IMR-90 (cell line): ENCODE measurements at regions not wholly inside any gene's neighbourhood (a gene's known extent, or its start where the extent isn't known, plus 50 kb on each side); places are given as distances from the start of the nearest gene placed in this dataset.

ENCODE experiments used
- ATAC-seq: fragments of 200-7000 bp; cut with Tn5 transposase; 2 replicates; pipeline ENCODE4 v1.9.1; 2020; ENCODE audit warnings: low read depth, mild to moderate bottlenecking, moderate library complexity
- BruUV-seq: library from RNA; stranded (reverse); fragments of 400-500 nt; replicated peaks from 2 replicates; lab custom pipeline; 2021; lab: Mats Ljungman, UMichigan
- CTCF ChIA-PET: fragments of 300-600 bp; formaldehyde crosslinking; extraction: SDS; loops from one replicate; lab custom pipeline; 2021; ENCODE audit warnings: antibody characterized with exemption; lab: Yijun Ruan, JAX
- POLR2A ChIA-PET: fragments of 300-600 bp; sonication (Branson Sonifier 250); formaldehyde crosslinking; loops from one replicate; lab custom pipeline; 2022; ENCODE audit warnings: antibody characterized with exemption; ENCODE audit not compliant: unreplicated experiment; lab: Charles Lee
- DNase-seq: peaks from one replicate; pipeline ENCODE4 v3.0.0; 2013
- H2AFZ ChIP-seq: replicated peaks from 2 replicates; pipeline ENCODE3; 2013; ENCODE audit warnings: low read length, mild to moderate bottlenecking; ENCODE audit not compliant: poor library complexity
- H2AK5ac ChIP-seq: 2 replicates; pipeline ENCODE4 v1.6.1; 2013; ENCODE audit warnings: low read depth, low read length, inconsistent platforms
- H2AK9ac ChIP-seq: replicated peaks from 2 replicates; pipeline ENCODE3; 2013; ENCODE audit warnings: mild to moderate bottlenecking, low read depth, low read length, moderate library complexity; ENCODE audit not compliant: poor library complexity
- H2BK120ac ChIP-seq: 2 replicates; pipeline ENCODE4 v1.6.1; 2013; ENCODE audit warnings: low read depth, low read length, inconsistent platforms
- H2BK15ac ChIP-seq: 3 replicates; pipeline ENCODE4 v1.6.1; 2013; ENCODE audit warnings: low read depth, low read length, inconsistent platforms
- H2BK20ac ChIP-seq: 2 replicates; pipeline ENCODE4 v1.6.1; 2013; ENCODE audit warnings: low read depth, mild to moderate bottlenecking, inconsistent platforms, low read length, moderate library complexity
- H2BK5ac ChIP-seq: 2 replicates; pipeline ENCODE4 v1.6.1; 2013; ENCODE audit warnings: mild to moderate bottlenecking, low read depth, low read length, inconsistent platforms; ENCODE audit not compliant: poor library complexity, severe bottlenecking
- H3K14ac ChIP-seq: replicated peaks from 2 replicates; pipeline ENCODE4 v1.6.1; 2013; ENCODE audit warnings: low read depth, low read length, inconsistent platforms
- H3K18ac ChIP-seq: 2 replicates; pipeline ENCODE4 v1.6.1; 2013; ENCODE audit warnings: low read depth, low read length, control low read depth
- H3K23ac ChIP-seq: 2 replicates; pipeline ENCODE4 v1.6.1; 2013; ENCODE audit warnings: low read depth, low read length, inconsistent platforms
- H3K27ac ChIP-seq: 2 replicates; pipeline ENCODE4 v1.5.1; 2013; ENCODE audit warnings: mild to moderate bottlenecking, control low read depth, low read length; ENCODE audit not compliant: insufficient read depth
- H3K27me3 ChIP-seq: 2 replicates; pipeline ENCODE4 v1.6.1; 2013; ENCODE audit warnings: low read length; ENCODE audit not compliant: control insufficient read depth, insufficient read depth
- H3K36me3 ChIP-seq: 2 replicates; pipeline ENCODE4 v1.6.1; 2013; ENCODE audit warnings: low read length, mixed read lengths; ENCODE audit not compliant: control insufficient read depth, insufficient read depth
- H3K4ac ChIP-seq: 2 replicates; pipeline ENCODE4 v1.6.1; 2013; ENCODE audit warnings: low read depth, low read length, inconsistent platforms
- H3K4me1 ChIP-seq: 2 replicates; pipeline ENCODE4 v1.6.1; 2013; ENCODE audit warnings: low read length, mixed read lengths; ENCODE audit not compliant: control insufficient read depth, insufficient read depth
- H3K4me2 ChIP-seq: 2 replicates; pipeline ENCODE4 v1.6.1; 2013; ENCODE audit warnings: low read depth, mild to moderate bottlenecking, control low read depth, low read length, moderate library complexity
- H3K4me3 ChIP-seq: 2 replicates; pipeline ENCODE4 v1.5.1; 2013; ENCODE audit warnings: low read depth, mild to moderate bottlenecking, control low read depth, low read length, moderate library complexity; ENCODE audit not compliant: insufficient read depth
- H3K56ac ChIP-seq: 2 replicates; pipeline ENCODE4 v1.6.1; 2013; ENCODE audit warnings: low read length, inconsistent platforms; ENCODE audit not compliant: insufficient read depth; ENCODE audit errors: extremely low read depth
- H3K79me1 ChIP-seq, 2 experiments: 2 replicates each; pipeline ENCODE4 v1.6.1; 2013; ENCODE audit warnings: low read length in 2 of 2, inconsistent platforms in 1 of 2, low read depth in 1 of 2
- H3K9ac ChIP-seq: 2 replicates; pipeline ENCODE4 v1.6.1; 2013; ENCODE audit warnings: low read depth, low read length, control low read depth
- H3K9me1 ChIP-seq: 2 replicates; pipeline ENCODE4 v1.6.1; 2013; ENCODE audit warnings: low read length, inconsistent platforms; ENCODE audit not compliant: insufficient read depth
- H3K9me3 ChIP-seq: 2 replicates; pipeline ENCODE4 v1.6.1; 2013; ENCODE audit warnings: low read length; ENCODE audit not compliant: control insufficient read depth, insufficient read depth
- H4K20me1 ChIP-seq: 2 replicates; pipeline ENCODE4 v1.6.1; 2013; ENCODE audit warnings: low read length, inconsistent platforms; ENCODE audit not compliant: insufficient read depth
- H4K5ac ChIP-seq: 2 replicates; pipeline ENCODE4 v1.6.1; 2013; ENCODE audit warnings: mild to moderate bottlenecking, low read depth, low read length, control low read depth
- H4K8ac ChIP-seq, 2 experiments: 2 replicates each; pipeline ENCODE4 v1.6.1; 2013; ENCODE audit warnings: low read depth in 2 of 2, low read length in 2 of 2, control low read depth in 1 of 2, inconsistent platforms in 1 of 2
- H4K91ac ChIP-seq: 2 replicates; pipeline ENCODE4 v1.6.1; 2013; ENCODE audit warnings: low read depth, low read length, inconsistent platforms; ENCODE audit not compliant: insufficient read depth
- BHLHE40 ChIP-seq: fragments of 150-350 bp; IDR thresholded peaks from 2 replicates; pipeline ENCODE4 v1.6.1; 2016; ENCODE audit warnings: mild to moderate bottlenecking, low read depth, low read length
- CEBPB ChIP-seq: IDR thresholded peaks from 2 replicates; pipeline ENCODE4 v1.6.1; 2012; ENCODE audit warnings: low read depth, low read length, improper control_type of control experiment
- CHD1 ChIP-seq: IDR thresholded peaks from 2 replicates; pipeline ENCODE4 v1.6.1; 2012; ENCODE audit warnings: low read depth, low read length, improper control_type of control experiment
- FOS ChIP-seq: fragments of 150-350 bp; IDR thresholded peaks from 2 replicates; pipeline ENCODE4 v1.6.1; 2016; ENCODE audit warnings: low read depth, low read length
- MAFK ChIP-seq: IDR thresholded peaks from 2 replicates; pipeline ENCODE4 v1.6.1; 2012; ENCODE audit warnings: low read depth, low read length, improper control_type of control experiment
- MXI1 ChIP-seq: IDR thresholded peaks from 2 replicates; pipeline ENCODE4 v1.6.1; 2012; ENCODE audit warnings: low read depth, mild to moderate bottlenecking, low read length, moderate library complexity, borderline replicate concordance
- NFE2L2 ChIP-seq: fragments of 150-350 bp; IDR thresholded peaks from 2 replicates; pipeline ENCODE4 v1.6.1; 2016; ENCODE audit warnings: low read depth, mild to moderate bottlenecking, low read length
- POLR2A ChIP-seq: IDR thresholded peaks from 2 replicates; pipeline ENCODE4 v1.6.1; 2012; ENCODE audit warnings: mild to moderate bottlenecking, low read depth, low read length
- RAD21 ChIP-seq: IDR thresholded peaks from 2 replicates; pipeline ENCODE4 v1.6.1; 2012; ENCODE audit warnings: low read length, improper control_type of control experiment
- RCOR1 ChIP-seq: IDR thresholded peaks from 2 replicates; pipeline ENCODE4 v1.6.1; 2012; ENCODE audit warnings: mild to moderate bottlenecking, low read length, improper control_type of control experiment; ENCODE audit not compliant: insufficient replicate concordance
- RFX5 ChIP-seq: IDR thresholded peaks from 2 replicates; pipeline ENCODE4 v1.8.0; 2012; ENCODE audit warnings: low read depth, mild to moderate bottlenecking, low read length, moderate library complexity
- WGBS, 2 experiments: methylation state at CpG; one replicate each; pipeline versions ENCODE4 v1.1.5 to v1.1.7; 2013; ENCODE audit warnings: missing lambda C conversion rate in 2 of 2; ENCODE audit not compliant: insufficient read length in 1 of 2; ENCODE audit errors: extremely low coverage in 2 of 2; 5-methylcytosine and 5-hydroxymethylcytosine counted together
- dilution Hi-C: fragments of 300-500 bp; cut with HindIII; formaldehyde crosslinking; loops from one replicate; pipeline ENCODE4 v1.14.3; 2018; ENCODE audit warnings: low sequenced_read_pairs; ENCODE audit not compliant: unreplicated experiment
- in situ Hi-C: fragments of 300-500 bp; cut with MboI; formaldehyde crosslinking; loops from 3 replicates; pipeline ENCODE4 v1.14.3; 2019; ENCODE audit warnings: low sequenced_read_pairs, inconsistent platforms, mixed read lengths
- intact Hi-C: fragments of 100-400 bp; cut with micrococcal nuclease; formaldehyde crosslinking; loops from 2 replicates; pipeline ENCODE4 v1.10.0; 2022
- TF ChIP-seq, protein P1 (sequence below): fragments of 150-350 bp; IDR thresholded peaks from 2 replicates; pipeline ENCODE4 v1.6.1; 2017; ENCODE audit warnings: mild to moderate bottlenecking, antibody characterized with exemption, low read length, low read depth
- TF ChIP-seq, protein P2 (sequence below): fragments of 150-350 bp; IDR thresholded peaks from 2 replicates; pipeline ENCODE4 v1.6.1; 2016; ENCODE audit warnings: low read depth, mild to moderate bottlenecking, low read length, moderate library complexity, borderline replicate concordance
- TF ChIP-seq, protein P3 (sequence below): conservative IDR thresholded peaks from 2 replicates; pipeline ENCODE4 v1.5.1; 2012; ENCODE audit warnings: mild to moderate bottlenecking, low read depth, low read length, improper control_type of control experiment

DNA sequence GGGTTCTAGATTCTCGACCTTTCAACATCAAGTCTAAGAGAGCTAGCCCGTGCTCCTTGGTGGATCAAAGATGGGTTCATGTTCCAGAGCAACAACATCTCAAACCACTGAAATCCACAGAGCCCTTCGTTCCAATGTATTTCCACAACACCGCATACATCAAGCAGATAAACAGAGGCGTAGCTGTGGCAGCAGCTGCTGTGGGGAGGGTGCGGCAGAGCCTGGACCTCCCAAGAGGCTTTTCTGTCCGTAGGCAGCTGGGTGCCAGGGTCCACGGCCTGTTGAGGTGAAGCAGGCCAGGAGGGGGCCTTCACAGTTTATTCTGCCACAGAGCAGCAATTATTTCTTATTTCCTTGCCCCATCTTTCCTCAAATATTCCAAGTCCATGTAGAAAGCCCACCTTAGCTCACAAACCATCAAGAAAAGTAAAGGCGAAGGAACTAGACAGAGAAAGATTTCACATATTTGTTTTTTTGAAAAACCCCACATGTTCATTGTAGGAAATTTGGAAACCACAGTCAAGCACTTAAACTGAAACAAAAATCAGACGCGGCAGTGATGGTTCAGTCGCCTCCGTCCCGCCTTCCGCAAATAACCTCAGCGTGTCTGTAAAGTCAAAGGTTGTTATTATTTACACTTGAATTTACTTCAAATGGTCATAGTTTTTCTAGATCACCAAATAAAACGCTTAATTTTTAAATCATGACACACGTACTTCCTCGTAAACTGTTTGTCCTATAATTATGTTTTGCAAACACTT lies 144.6 kb upstream of the FOXF1 start:
- Histone ChIP-seq H2AK5ac (peak overlapping the region; percentile 85), H3K4ac (peak overlapping the region; percentile 94), H4K20me1 (no peaks in the 10 kb centered on the region), H3K4me3 (peak overlapping the region; percentile 12; the same call in 1 of the 2 replicates), H2BK15ac (peak overlapping the region; percentile 97), H3K27me3 (no peaks in the 10 kb centered on the region), H2BK20ac (peak overlapping the region; percentile 98), H3K9ac (peak overlapping the region; percentile 61), H3K18ac (peak overlapping the region; percentile 91), H3K9me1 (peaks cover 23% of the 10 kb centered on the region), H2BK120ac (peak overlapping the region; percentile 96), H2AK9ac (peak overlapping the region; percentile 71), H3K23ac (peak overlapping the region; percentile 70; the same call in 1 of the 2 replicates), H3K4me2 (peak overlapping the region; percentile 73), H3K36me3 (no peaks in the 10 kb centered on the region), H3K9me3 (no peaks in the 10 kb centered on the region), H2AFZ (peak overlapping the region; percentile 87), H3K56ac (peak overlapping the region; percentile 76; the same call in 1 of the 2 replicates), H3K79me1 (peaks cover 0 to 25% of the 10 kb centered on the region in 2 experiments; a peak in 2 of 4 replicates), H3K27ac (peak overlapping the region; percentile 78), H3K14ac (peak overlapping the region; percentile 64), H3K4me1 (peaks cover 31% of the 10 kb centered on the region), H4K8ac (peak overlapping the region; percentile 11 to 80), H4K91ac (peak overlapping the region; percentile 83), H2BK5ac (peak overlapping the region; percentile 87), H4K5ac (peak overlapping the region; percentile 91)
- in situ Hi-C loops = no loop called here
- BruUV-seq = no TSS peak
- DNase-seq (no peak), ATAC-seq (no peak)
- POLR2A ChIA-PET = interaction anchor here (0.7 to 1.1 kb wide), 2 partner anchors 31 to 75 kb away, joined by 3 read pairs; no protein-coding TSS in a partner anchor
- dilution Hi-C loops = no loop called here
- intact Hi-C loops = loop anchor here (10.0 kb wide), 1 partner anchor 291 kb away; no protein-coding TSS in a partner anchor
- CTCF ChIA-PET = interaction anchor here (0.6 kb wide), 1 partner anchor 293 kb away, joined by 3 read pairs; no protein-coding TSS in a partner anchor
- 67% methylated on average over 1 of the region's 19 CpGs; no CpG with 5 or more reads in 1 of the 2 experiments for WGBS, 2 experiments
- TF ChIP-seq, protein P1, sequence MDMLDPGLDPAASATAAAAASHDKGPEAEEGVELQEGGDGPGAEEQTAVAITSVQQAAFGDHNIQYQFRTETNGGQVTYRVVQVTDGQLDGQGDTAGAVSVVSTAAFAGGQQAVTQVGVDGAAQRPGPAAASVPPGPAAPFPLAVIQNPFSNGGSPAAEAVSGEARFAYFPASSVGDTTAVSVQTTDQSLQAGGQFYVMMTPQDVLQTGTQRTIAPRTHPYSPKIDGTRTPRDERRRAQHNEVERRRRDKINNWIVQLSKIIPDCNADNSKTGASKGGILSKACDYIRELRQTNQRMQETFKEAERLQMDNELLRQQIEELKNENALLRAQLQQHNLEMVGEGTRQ = no peak
- TF ChIP-seq NFE2L2 = no peak
- no peak for TF ChIP-seq RAD21
- TF ChIP-seq POLR2A = no peak
- no peak for TF ChIP-seq BHLHE40
- TF ChIP-seq, protein P2, sequence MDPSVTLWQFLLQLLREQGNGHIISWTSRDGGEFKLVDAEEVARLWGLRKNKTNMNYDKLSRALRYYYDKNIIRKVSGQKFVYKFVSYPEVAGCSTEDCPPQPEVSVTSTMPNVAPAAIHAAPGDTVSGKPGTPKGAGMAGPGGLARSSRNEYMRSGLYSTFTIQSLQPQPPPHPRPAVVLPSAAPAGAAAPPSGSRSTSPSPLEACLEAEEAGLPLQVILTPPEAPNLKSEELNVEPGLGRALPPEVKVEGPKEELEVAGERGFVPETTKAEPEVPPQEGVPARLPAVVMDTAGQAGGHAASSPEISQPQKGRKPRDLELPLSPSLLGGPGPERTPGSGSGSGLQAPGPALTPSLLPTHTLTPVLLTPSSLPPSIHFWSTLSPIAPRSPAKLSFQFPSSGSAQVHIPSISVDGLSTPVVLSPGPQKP = no peak
- TF ChIP-seq, protein P3, sequence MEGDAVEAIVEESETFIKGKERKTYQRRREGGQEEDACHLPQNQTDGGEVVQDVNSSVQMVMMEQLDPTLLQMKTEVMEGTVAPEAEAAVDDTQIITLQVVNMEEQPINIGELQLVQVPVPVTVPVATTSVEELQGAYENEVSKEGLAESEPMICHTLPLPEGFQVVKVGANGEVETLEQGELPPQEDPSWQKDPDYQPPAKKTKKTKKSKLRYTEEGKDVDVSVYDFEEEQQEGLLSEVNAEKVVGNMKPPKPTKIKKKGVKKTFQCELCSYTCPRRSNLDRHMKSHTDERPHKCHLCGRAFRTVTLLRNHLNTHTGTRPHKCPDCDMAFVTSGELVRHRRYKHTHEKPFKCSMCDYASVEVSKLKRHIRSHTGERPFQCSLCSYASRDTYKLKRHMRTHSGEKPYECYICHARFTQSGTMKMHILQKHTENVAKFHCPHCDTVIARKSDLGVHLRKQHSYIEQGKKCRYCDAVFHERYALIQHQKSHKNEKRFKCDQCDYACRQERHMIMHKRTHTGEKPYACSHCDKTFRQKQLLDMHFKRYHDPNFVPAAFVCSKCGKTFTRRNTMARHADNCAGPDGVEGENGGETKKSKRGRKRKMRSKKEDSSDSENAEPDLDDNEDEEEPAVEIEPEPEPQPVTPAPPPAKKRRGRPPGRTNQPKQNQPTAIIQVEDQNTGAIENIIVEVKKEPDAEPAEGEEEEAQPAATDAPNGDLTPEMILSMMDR = no peak
- no peak for TF ChIP-seq CEBPB
- TF ChIP-seq CHD1 = no peak
- no peak for TF ChIP-seq RFX5
- no peak for TF ChIP-seq MXI1
- TF ChIP-seq RCOR1 = no peak
- no peak for TF ChIP-seq FOS
- TF ChIP-seq MAFK = no peak
